Mucosa of descending colon (tissue), 3 donors: ENCODE measurements at regions not wholly inside any gene's neighbourhood (a gene's known extent, or its start where the extent isn't known, plus 50 kb on each side); places are given as distances from the start of the nearest gene placed in this dataset.

Experiments used
- ATAC-seq: fragments of 200-7000 bp; cut with Tn5 transposase; one replicate; pipeline ENCODE4 v1.9.1; 2020; ENCODE audit warnings: mild to moderate bottlenecking, moderate library complexity
- DNase-seq, 3 donors: peaks; one replicate each; pipeline ENCODE4 v3.0.0-alpha.2; 2020
- H3K36me3 ChIP-seq: fragments of 200-600 bp; one replicate; pipeline ENCODE4 v1.8.0; 2021; ENCODE audit warnings: low read depth, mild to moderate bottlenecking
- H3K4me1 ChIP-seq: fragments of 200-600 bp; one replicate; pipeline ENCODE4 v1.8.0; 2021; ENCODE audit warnings: low read depth, mild to moderate bottlenecking
- H3K4me3 ChIP-seq: fragments of 200-600 bp; one replicate; pipeline ENCODE4 v1.8.0; 2021; ENCODE audit warnings: mild to moderate bottlenecking
- H3K9me3 ChIP-seq: fragments of 200-600 bp; one replicate; pipeline ENCODE4 v1.8.0; 2021; ENCODE audit warnings: mild to moderate bottlenecking
- intact Hi-C, 2 donors: fragments of 100-400 bp; cut with DNase I in 1 of 2; cut with micrococcal nuclease in 1 of 2; formaldehyde crosslinking; loops; one replicate each; pipeline versions ENCODE4 v1.11.0 to v1.11.1; 2022; cut with DNase I, micrococcal nuclease
- TF ChIP-seq, protein P1 (sequence below): fragments of 200-600 bp; IDR thresholded peaks from one replicate; pipeline ENCODE4 v1.8.0; 2022; ENCODE audit warnings: antibody characterized with exemption, mild to moderate bottlenecking
- donor health status: DM: no; HTN: no; CAD: no; lungs with moderate emphysema.
- donor health status: DM: no; HTN: no; CAD: no.
- donor health status: DM: no; HTN: yes; CAD: no.

GRCh38 chr1:55380355-55380970 is 165.3 kb upstream of the USP24 start:
- intact Hi-C loops, result no loop called here
- ATAC-seq (no peak), DNase-seq (peak in 1 of 3 donors; percentile 42)

DNA sequence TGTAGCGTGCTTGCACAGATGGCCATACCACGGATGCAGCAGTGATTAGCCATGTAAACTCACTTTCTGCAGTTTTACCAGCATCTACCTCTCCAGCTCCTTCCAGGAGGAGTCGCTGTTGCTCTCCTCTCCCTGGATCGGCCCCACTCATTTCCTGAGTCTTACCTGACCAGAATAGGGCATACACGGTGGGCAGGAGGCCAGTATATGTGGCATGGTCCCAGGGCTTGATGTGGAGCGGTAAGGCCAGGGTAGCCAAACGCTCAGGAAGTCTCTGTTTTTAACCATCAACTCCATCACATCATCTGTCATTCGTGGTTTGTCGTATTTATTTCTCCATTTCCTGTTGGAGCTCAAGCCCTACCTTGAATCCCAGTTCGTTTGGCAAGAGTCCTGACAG is 163.4 kb upstream of the USP24 start:
- no peak overlapping the region for H3K4me3 ChIP-seq
- no peaks in the 10 kb centered on the region for H3K9me3 ChIP-seq
- no peaks in the 10 kb centered on the region for H3K36me3 ChIP-seq
- TF ChIP-seq, protein P1, sequence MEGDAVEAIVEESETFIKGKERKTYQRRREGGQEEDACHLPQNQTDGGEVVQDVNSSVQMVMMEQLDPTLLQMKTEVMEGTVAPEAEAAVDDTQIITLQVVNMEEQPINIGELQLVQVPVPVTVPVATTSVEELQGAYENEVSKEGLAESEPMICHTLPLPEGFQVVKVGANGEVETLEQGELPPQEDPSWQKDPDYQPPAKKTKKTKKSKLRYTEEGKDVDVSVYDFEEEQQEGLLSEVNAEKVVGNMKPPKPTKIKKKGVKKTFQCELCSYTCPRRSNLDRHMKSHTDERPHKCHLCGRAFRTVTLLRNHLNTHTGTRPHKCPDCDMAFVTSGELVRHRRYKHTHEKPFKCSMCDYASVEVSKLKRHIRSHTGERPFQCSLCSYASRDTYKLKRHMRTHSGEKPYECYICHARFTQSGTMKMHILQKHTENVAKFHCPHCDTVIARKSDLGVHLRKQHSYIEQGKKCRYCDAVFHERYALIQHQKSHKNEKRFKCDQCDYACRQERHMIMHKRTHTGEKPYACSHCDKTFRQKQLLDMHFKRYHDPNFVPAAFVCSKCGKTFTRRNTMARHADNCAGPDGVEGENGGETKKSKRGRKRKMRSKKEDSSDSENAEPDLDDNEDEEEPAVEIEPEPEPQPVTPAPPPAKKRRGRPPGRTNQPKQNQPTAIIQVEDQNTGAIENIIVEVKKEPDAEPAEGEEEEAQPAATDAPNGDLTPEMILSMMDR, result no peak
- peak in 2 of 3 donors; percentile 39 to 59 for DNase-seq
- intact Hi-C loops, result loop anchor here (10.0 kb wide), 1 partner anchor 1206 kb away; no protein-coding TSS in a partner anchor
- peak; percentile 34 for ATAC-seq
- H3K4me1 ChIP-seq, result no peaks in the 10 kb centered on the region

More at GRCh38 chr1:55380355-55380970, 165.3 kb upstream of the USP24 start:
- no peak overlapping the region for H3K4me3 ChIP-seq
- TF ChIP-seq, protein P1, result no peak
- H3K4me1 ChIP-seq, result no peaks in the 10 kb centered on the region
- no peaks in the 10 kb centered on the region for H3K36me3 ChIP-seq
- H3K9me3 ChIP-seq, result no peaks in the 10 kb centered on the region

DNA sequence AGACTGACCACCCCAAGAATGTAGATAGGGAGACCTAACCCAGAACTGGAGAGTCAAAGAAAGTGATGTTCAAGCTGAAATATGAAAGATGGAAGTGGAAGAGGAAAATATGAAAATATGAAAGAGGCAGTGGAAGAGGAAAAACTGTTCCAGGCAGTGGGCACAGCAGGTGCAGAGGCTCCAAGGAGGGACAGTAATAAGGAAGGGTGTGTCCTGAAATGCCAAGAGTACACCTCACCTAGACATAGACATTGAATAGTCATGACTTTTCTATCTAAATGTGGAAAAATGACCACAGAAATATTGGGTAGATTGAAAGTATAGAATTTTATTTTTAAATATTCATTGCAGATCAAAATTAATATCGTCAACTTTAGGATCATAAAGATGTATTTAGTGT is 161.7 kb upstream of the USP24 start:
- TF ChIP-seq, protein P1, result no peak
- H3K9me3 ChIP-seq, result no peaks in the 10 kb centered on the region
- no peaks in the 10 kb centered on the region for H3K36me3 ChIP-seq
- no peaks in the 10 kb centered on the region for H3K4me1 ChIP-seq
- H3K4me3 ChIP-seq, result no peak overlapping the region
- ATAC-seq (peak; percentile 58), DNase-seq (no peak)
- intact Hi-C loops, result loop anchor here (10.0 kb wide), 1 partner anchor 1208 kb away; no protein-coding TSS in a partner anchor

GRCh38 chr1:55375617-55376258 is 160.6 kb upstream of the USP24 start:
- ATAC-seq, result peak; percentile 74
- H3K4me3 ChIP-seq, result no peak overlapping the region
- no peaks in the 10 kb centered on the region for H3K4me1 ChIP-seq
- peak in 2 of 3 donors; percentile 28 to 42 for DNase-seq
- TF ChIP-seq, protein P1, result peak; percentile 81
- H3K36me3 ChIP-seq, result no peaks in the 10 kb centered on the region
- no peaks in the 10 kb centered on the region for H3K9me3 ChIP-seq
- intact Hi-C loops, result loop anchor here (10.0 kb wide), 1 partner anchor 1209 kb away; no protein-coding TSS in a partner anchor

GRCh38 chr1:55374801-55375616 is 159.8 kb upstream of the USP24 start:
- Histone ChIP-seq H3K4me3 (no peak overlapping the region), H3K4me1 (no peaks in the 10 kb centered on the region), H3K36me3 (no peaks in the 10 kb centered on the region), H3K9me3 (no peaks in the 10 kb centered on the region)
- intact Hi-C loops, result loop anchor here (10.0 kb wide), 1 partner anchor 1210 kb away; no protein-coding TSS in a partner anchor
- peak in 2 of 3 donors; percentile 17 to 30 for DNase-seq
- TF ChIP-seq, protein P1, result no peak
- peak; percentile 11 for ATAC-seq
